HFFc6 (cell line): ENCODE measurements at regions not wholly inside any gene's neighbourhood (a gene's known extent, or its start where the extent isn't known, plus 50 kb on each side); places are given as distances from the start of the nearest gene placed in this dataset.

Experiments
- DNase-seq: peaks from one replicate; pipeline ENCODE4 v3.0.0-alpha.2; 2018
- H3K27ac Mint-ChIP-seq: 2 replicates; pipeline ENCODE4 v1.8.0; 2020; ENCODE audit warnings: mild to moderate bottlenecking, mixed read lengths
- H3K27me3 Mint-ChIP-seq: 2 replicates; pipeline ENCODE4 v1.8.0; 2021; ENCODE audit warnings: mild to moderate bottlenecking, moderate library complexity, mixed read lengths; ENCODE audit not compliant: insufficient read depth
- H3K36me3 Mint-ChIP-seq: 2 replicates; pipeline ENCODE4 v1.8.0; 2021; ENCODE audit warnings: low read depth, mixed read lengths
- H3K4me1 Mint-ChIP-seq: 2 replicates; pipeline ENCODE4 v1.8.0; 2020; ENCODE audit warnings: low read depth, mixed read lengths
- H3K4me3 Mint-ChIP-seq: 2 replicates; pipeline ENCODE4 v1.8.0; 2020; ENCODE audit warnings: mild to moderate bottlenecking, moderate library complexity, mixed read lengths
- H3K9me3 Mint-ChIP-seq: 2 replicates; pipeline ENCODE4 v1.8.0; 2020; ENCODE audit warnings: mild to moderate bottlenecking, mixed read lengths
- CTCF ChIP-seq: fragments of 200-600 bp; sonication (generic); IDR thresholded peaks from 2 replicates; pipeline ENCODE4 v1.5.0; 2021; ENCODE audit warnings: antibody characterized with exemption, mild to moderate bottlenecking

- no peak for TF ChIP-seq CTCF
- no peak for DNase-seq
- no peaks in the 10 kb centered on the region for H3K4me1 Mint-ChIP-seq
- H3K27me3 Mint-ChIP-seq: peaks cover 14% of the 10 kb centered on the region; the same call in 1 of the 2 replicates
- H3K27ac Mint-ChIP-seq: no peak overlapping the region
- H3K4me3 Mint-ChIP-seq: no peak overlapping the region
- no peaks in the 10 kb centered on the region for H3K36me3 Mint-ChIP-seq
- H3K9me3 Mint-ChIP-seq: no peaks in the 10 kb centered on the region
Measured at GRCh38 chr10:118407026-118407425, 64.9 kb upstream of the FAM204A start.

- no peak for TF ChIP-seq CTCF
- Mint-ChIP-seq H3K27ac (no peak overlapping the region), H3K36me3 (no peaks in the 10 kb centered on the region), H3K4me1 (no peaks in the 10 kb centered on the region), H3K4me3 (no peak overlapping the region), H3K27me3 (peaks cover 14% of the 10 kb centered on the region; the same call in 1 of the 2 replicates), H3K9me3 (no peaks in the 10 kb centered on the region)
- no peak for DNase-seq
Measured at GRCh38 chr10:118405928-118406327, 63.8 kb upstream of the FAM204A start.

GRCh38 chr10:118403967-118404366 is 61.8 kb upstream of the FAM204A start:
- TF ChIP-seq CTCF: no peak
- Mint-ChIP-seq H3K4me3 (no peak overlapping the region), H3K4me1 (no peaks in the 10 kb centered on the region), H3K27ac (no peak overlapping the region), H3K9me3 (no peaks in the 10 kb centered on the region), H3K36me3 (no peaks in the 10 kb centered on the region), H3K27me3 (peaks cover 12% of the 10 kb centered on the region)
- no peak for DNase-seq

GRCh38 chr10:118401708-118402193 is 59.6 kb upstream of the FAM204A start:
- TF ChIP-seq CTCF: no peak
- Mint-ChIP-seq H3K4me1 (no peaks in the 10 kb centered on the region), H3K27ac (no peak overlapping the region), H3K4me3 (no peak overlapping the region), H3K36me3 (no peaks in the 10 kb centered on the region), H3K27me3 (peaks cover 10% of the 10 kb centered on the region), H3K9me3 (no peaks in the 10 kb centered on the region)
- DNase-seq: no peak

GRCh38 chr10:118397391-118397790 is 55.3 kb upstream of the FAM204A start:
- Mint-ChIP-seq H3K4me3 (no peak overlapping the region), H3K27ac (no peak overlapping the region), H3K36me3 (no peaks in the 10 kb centered on the region), H3K4me1 (no peaks in the 10 kb centered on the region), H3K9me3 (no peaks in the 10 kb centered on the region), H3K27me3 (peaks cover 8% of the 10 kb centered on the region)
- DNase-seq: no peak
- TF ChIP-seq CTCF: no peak

GRCh38 chr10:118395947-118396346 is 53.8 kb upstream of the FAM204A start:
- Mint-ChIP-seq H3K9me3 (no peaks in the 10 kb centered on the region), H3K27me3 (peaks cover 8% of the 10 kb centered on the region), H3K27ac (no peak overlapping the region), H3K4me3 (no peak overlapping the region), H3K4me1 (no peaks in the 10 kb centered on the region), H3K36me3 (no peaks in the 10 kb centered on the region)
- DNase-seq: no peak
- no peak for TF ChIP-seq CTCF
